IMR-90 (cell line): ENCODE measurements at regions not wholly inside any gene's neighbourhood (a gene's known extent, or its start where the extent isn't known, plus 50 kb on each side); places are given as distances from the start of the nearest gene placed in this dataset.

Experiments
- ATAC-seq: fragments of 200-7000 bp; cut with Tn5 transposase; 2 replicates; pipeline ENCODE4 v1.9.1; 2020; ENCODE audit warnings: low read depth, mild to moderate bottlenecking, moderate library complexity
- BruUV-seq: library from RNA; stranded (reverse); fragments of 400-500 nt; replicated peaks from 2 replicates; lab custom pipeline; 2021; lab: Mats Ljungman, UMichigan
- CTCF ChIA-PET: fragments of 300-600 bp; formaldehyde crosslinking; extraction: SDS; loops from one replicate; lab custom pipeline; 2021; ENCODE audit warnings: antibody characterized with exemption; lab: Yijun Ruan, JAX
- POLR2A ChIA-PET: fragments of 300-600 bp; sonication (Branson Sonifier 250); formaldehyde crosslinking; loops from one replicate; lab custom pipeline; 2022; ENCODE audit warnings: antibody characterized with exemption; ENCODE audit not compliant: unreplicated experiment; lab: Charles Lee
- DNase-seq: peaks from one replicate; pipeline ENCODE4 v3.0.0; 2013
- H2AFZ ChIP-seq: replicated peaks from 2 replicates; pipeline ENCODE3; 2013; ENCODE audit warnings: low read length, mild to moderate bottlenecking; ENCODE audit not compliant: poor library complexity
- H2AK5ac ChIP-seq: 2 replicates; pipeline ENCODE4 v1.6.1; 2013; ENCODE audit warnings: low read depth, low read length, inconsistent platforms
- H2AK9ac ChIP-seq: replicated peaks from 2 replicates; pipeline ENCODE3; 2013; ENCODE audit warnings: mild to moderate bottlenecking, low read depth, low read length, moderate library complexity; ENCODE audit not compliant: poor library complexity
- H2BK120ac ChIP-seq: 2 replicates; pipeline ENCODE4 v1.6.1; 2013; ENCODE audit warnings: low read depth, low read length, inconsistent platforms
- H2BK15ac ChIP-seq: 3 replicates; pipeline ENCODE4 v1.6.1; 2013; ENCODE audit warnings: low read depth, low read length, inconsistent platforms
- H2BK20ac ChIP-seq: 2 replicates; pipeline ENCODE4 v1.6.1; 2013; ENCODE audit warnings: low read depth, mild to moderate bottlenecking, inconsistent platforms, low read length, moderate library complexity
- H2BK5ac ChIP-seq: 2 replicates; pipeline ENCODE4 v1.6.1; 2013; ENCODE audit warnings: mild to moderate bottlenecking, low read depth, low read length, inconsistent platforms; ENCODE audit not compliant: poor library complexity, severe bottlenecking
- H3K14ac ChIP-seq: replicated peaks from 2 replicates; pipeline ENCODE4 v1.6.1; 2013; ENCODE audit warnings: low read depth, low read length, inconsistent platforms
- H3K18ac ChIP-seq: 2 replicates; pipeline ENCODE4 v1.6.1; 2013; ENCODE audit warnings: low read depth, low read length, control low read depth
- H3K23ac ChIP-seq: 2 replicates; pipeline ENCODE4 v1.6.1; 2013; ENCODE audit warnings: low read depth, low read length, inconsistent platforms
- H3K27ac ChIP-seq: 2 replicates; pipeline ENCODE4 v1.5.1; 2013; ENCODE audit warnings: mild to moderate bottlenecking, control low read depth, low read length; ENCODE audit not compliant: insufficient read depth
- H3K27me3 ChIP-seq: 2 replicates; pipeline ENCODE4 v1.6.1; 2013; ENCODE audit warnings: low read length; ENCODE audit not compliant: control insufficient read depth, insufficient read depth
- H3K36me3 ChIP-seq: 2 replicates; pipeline ENCODE4 v1.6.1; 2013; ENCODE audit warnings: low read length, mixed read lengths; ENCODE audit not compliant: control insufficient read depth, insufficient read depth
- H3K4ac ChIP-seq: 2 replicates; pipeline ENCODE4 v1.6.1; 2013; ENCODE audit warnings: low read depth, low read length, inconsistent platforms
- H3K4me1 ChIP-seq: 2 replicates; pipeline ENCODE4 v1.6.1; 2013; ENCODE audit warnings: low read length, mixed read lengths; ENCODE audit not compliant: control insufficient read depth, insufficient read depth
- H3K4me2 ChIP-seq: 2 replicates; pipeline ENCODE4 v1.6.1; 2013; ENCODE audit warnings: low read depth, mild to moderate bottlenecking, control low read depth, low read length, moderate library complexity
- H3K4me3 ChIP-seq: 2 replicates; pipeline ENCODE4 v1.5.1; 2013; ENCODE audit warnings: low read depth, mild to moderate bottlenecking, control low read depth, low read length, moderate library complexity; ENCODE audit not compliant: insufficient read depth
- H3K56ac ChIP-seq: 2 replicates; pipeline ENCODE4 v1.6.1; 2013; ENCODE audit warnings: low read length, inconsistent platforms; ENCODE audit not compliant: insufficient read depth; ENCODE audit errors: extremely low read depth
- H3K79me1 ChIP-seq, 2 experiments: 2 replicates each; pipeline ENCODE4 v1.6.1; 2013; ENCODE audit warnings: low read length in 2 of 2, inconsistent platforms in 1 of 2, low read depth in 1 of 2
- H3K9ac ChIP-seq: 2 replicates; pipeline ENCODE4 v1.6.1; 2013; ENCODE audit warnings: low read depth, low read length, control low read depth
- H3K9me1 ChIP-seq: 2 replicates; pipeline ENCODE4 v1.6.1; 2013; ENCODE audit warnings: low read length, inconsistent platforms; ENCODE audit not compliant: insufficient read depth
- H3K9me3 ChIP-seq: 2 replicates; pipeline ENCODE4 v1.6.1; 2013; ENCODE audit warnings: low read length; ENCODE audit not compliant: control insufficient read depth, insufficient read depth
- H4K20me1 ChIP-seq: 2 replicates; pipeline ENCODE4 v1.6.1; 2013; ENCODE audit warnings: low read length, inconsistent platforms; ENCODE audit not compliant: insufficient read depth
- H4K5ac ChIP-seq: 2 replicates; pipeline ENCODE4 v1.6.1; 2013; ENCODE audit warnings: mild to moderate bottlenecking, low read depth, low read length, control low read depth
- H4K8ac ChIP-seq, 2 experiments: 2 replicates each; pipeline ENCODE4 v1.6.1; 2013; ENCODE audit warnings: low read depth in 2 of 2, low read length in 2 of 2, control low read depth in 1 of 2, inconsistent platforms in 1 of 2
- H4K91ac ChIP-seq: 2 replicates; pipeline ENCODE4 v1.6.1; 2013; ENCODE audit warnings: low read depth, low read length, inconsistent platforms; ENCODE audit not compliant: insufficient read depth
- BHLHE40 ChIP-seq: fragments of 150-350 bp; IDR thresholded peaks from 2 replicates; pipeline ENCODE4 v1.6.1; 2016; ENCODE audit warnings: mild to moderate bottlenecking, low read depth, low read length
- CEBPB ChIP-seq: IDR thresholded peaks from 2 replicates; pipeline ENCODE4 v1.6.1; 2012; ENCODE audit warnings: low read depth, low read length, improper control_type of control experiment
- CHD1 ChIP-seq: IDR thresholded peaks from 2 replicates; pipeline ENCODE4 v1.6.1; 2012; ENCODE audit warnings: low read depth, low read length, improper control_type of control experiment
- ELK1 ChIP-seq: fragments of 150-350 bp; IDR thresholded peaks from 2 replicates; pipeline ENCODE4 v1.6.1; 2016; ENCODE audit warnings: low read depth, mild to moderate bottlenecking, low read length, moderate library complexity, borderline replicate concordance
- FOS ChIP-seq: fragments of 150-350 bp; IDR thresholded peaks from 2 replicates; pipeline ENCODE4 v1.6.1; 2016; ENCODE audit warnings: low read depth, low read length
- MAFK ChIP-seq: IDR thresholded peaks from 2 replicates; pipeline ENCODE4 v1.6.1; 2012; ENCODE audit warnings: low read depth, low read length, improper control_type of control experiment
- MAZ ChIP-seq: IDR thresholded peaks from 2 replicates; pipeline ENCODE4 v1.6.1; 2012; ENCODE audit warnings: low read depth, mild to moderate bottlenecking, low read length, improper control_type of control experiment, moderate library complexity, borderline replicate concordance
- MXI1 ChIP-seq: IDR thresholded peaks from 2 replicates; pipeline ENCODE4 v1.6.1; 2012; ENCODE audit warnings: low read depth, mild to moderate bottlenecking, low read length, moderate library complexity, borderline replicate concordance
- NFE2L2 ChIP-seq: fragments of 150-350 bp; IDR thresholded peaks from 2 replicates; pipeline ENCODE4 v1.6.1; 2016; ENCODE audit warnings: low read depth, mild to moderate bottlenecking, low read length
- POLR2A ChIP-seq: IDR thresholded peaks from 2 replicates; pipeline ENCODE4 v1.6.1; 2012; ENCODE audit warnings: mild to moderate bottlenecking, low read depth, low read length
- RCOR1 ChIP-seq: IDR thresholded peaks from 2 replicates; pipeline ENCODE4 v1.6.1; 2012; ENCODE audit warnings: mild to moderate bottlenecking, low read length, improper control_type of control experiment; ENCODE audit not compliant: insufficient replicate concordance
- RFX5 ChIP-seq: IDR thresholded peaks from 2 replicates; pipeline ENCODE4 v1.8.0; 2012; ENCODE audit warnings: low read depth, mild to moderate bottlenecking, low read length, moderate library complexity
- SMC3 ChIP-seq: fragments of 150-350 bp; IDR thresholded peaks from 2 replicates; pipeline ENCODE4 v1.6.1; 2016; ENCODE audit warnings: low read depth, mild to moderate bottlenecking, antibody characterized with exemption, low read length, moderate library complexity
- USF2 ChIP-seq: fragments of 150-350 bp; IDR thresholded peaks from 2 replicates; pipeline ENCODE4 v1.6.1; 2017; ENCODE audit warnings: mild to moderate bottlenecking, antibody characterized with exemption, low read length, low read depth
- WGBS, 2 experiments: methylation state at CpG; one replicate each; pipeline versions ENCODE4 v1.1.5 to v1.1.7; 2013; ENCODE audit warnings: missing lambda C conversion rate in 2 of 2; ENCODE audit not compliant: insufficient read length in 1 of 2; ENCODE audit errors: extremely low coverage in 2 of 2; 5-methylcytosine and 5-hydroxymethylcytosine counted together
- dilution Hi-C: fragments of 300-500 bp; cut with HindIII; formaldehyde crosslinking; loops from one replicate; pipeline ENCODE4 v1.14.3; 2018; ENCODE audit warnings: low sequenced_read_pairs; ENCODE audit not compliant: unreplicated experiment
- in situ Hi-C: fragments of 300-500 bp; cut with MboI; formaldehyde crosslinking; loops from 3 replicates; pipeline ENCODE4 v1.14.3; 2019; ENCODE audit warnings: low sequenced_read_pairs, inconsistent platforms, mixed read lengths
- intact Hi-C: fragments of 100-400 bp; cut with micrococcal nuclease; formaldehyde crosslinking; loops from 2 replicates; pipeline ENCODE4 v1.10.0; 2022

- Histone ChIP-seq H3K27ac (no peak overlapping the region), H3K14ac (no peak overlapping the region), H3K9ac (no peak overlapping the region), H3K9me1 (no peaks in the 10 kb centered on the region), H3K36me3 (no peaks in the 10 kb centered on the region), H3K18ac (no peak overlapping the region), H3K4ac (no peak overlapping the region), H3K79me1 (no peaks in the 10 kb centered on the region), H3K4me2 (no peak overlapping the region), H2BK5ac (no peak overlapping the region), H2BK120ac (no peak overlapping the region), H3K23ac (no peak overlapping the region), H2AFZ (no peak overlapping the region), H4K20me1 (no peaks in the 10 kb centered on the region), H4K91ac (no peak overlapping the region), H4K5ac (no peak overlapping the region), H2BK15ac (no peak overlapping the region), H2AK5ac (no peak overlapping the region), H2AK9ac (no peak overlapping the region), H3K4me3 (no peak overlapping the region), H3K4me1 (peaks cover 5% of the 10 kb centered on the region), H4K8ac (no peak overlapping the region), H2BK20ac (no peak overlapping the region), H3K56ac (no peak overlapping the region), H3K9me3 (no peaks in the 10 kb centered on the region), H3K27me3 (no peaks in the 10 kb centered on the region)
- POLR2A ChIA-PET, result no interaction called here
- dilution Hi-C loops, result no loop called here
- no peak for TF ChIP-seq FOS
- TF ChIP-seq BHLHE40, result no peak
- TF ChIP-seq RCOR1, result no peak
- no peak for TF ChIP-seq MXI1
- TF ChIP-seq SMC3, result no peak
- no peak for TF ChIP-seq USF2
- TF ChIP-seq MAFK, result no peak
- TF ChIP-seq ELK1, result no peak
- TF ChIP-seq MAZ, result no peak
- no peak for TF ChIP-seq POLR2A
- TF ChIP-seq CEBPB, result no peak
- TF ChIP-seq CHD1, result no peak
- no peak for TF ChIP-seq RFX5
- no peak for TF ChIP-seq NFE2L2
- WGBS, 2 experiments, result 60% methylated on average over 1 of the region's 3 CpGs; no CpG with 5 or more reads in 1 of the 2 experiments
- no peak for ATAC-seq
- in situ Hi-C loops, result no loop called here
- BruUV-seq, result no TSS peak
- DNase-seq, result no peak
- intact Hi-C loops, result loop anchor here (5.0 to 10.0 kb wide), 3 partner anchors 323 to 1057 kb away; no protein-coding TSS in a partner anchor
- CTCF ChIA-PET, result no interaction called here
These were observed 138.7 kb upstream of the CBLB start for GRCh38 chr3:106007512-106007911.
